ENCODE measurements at regions not wholly inside any gene's neighbourhood (a gene's known extent, or its start where the extent isn't known, plus 50 kb on each side); places are given as distances from the start of the nearest gene placed in this dataset.

DNA sequence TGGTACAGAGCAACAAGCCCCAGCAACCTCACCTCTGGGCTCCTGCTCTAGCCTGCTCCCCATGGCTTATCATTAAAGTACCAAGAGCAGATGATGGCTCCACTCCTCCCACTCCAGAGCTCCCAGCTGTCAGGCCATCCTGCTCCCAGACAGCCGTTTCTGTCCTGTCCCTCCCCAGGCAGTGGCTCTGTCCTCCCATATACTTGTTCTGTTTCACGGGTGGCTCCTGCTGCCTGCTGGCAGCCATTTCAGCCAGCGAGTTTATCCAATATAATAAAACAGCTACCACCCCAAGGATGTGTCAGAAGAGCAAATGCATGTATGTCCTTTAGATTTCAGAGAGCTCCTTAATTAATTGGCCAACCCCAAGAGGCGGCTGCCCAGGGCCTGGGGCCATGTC, 79.4 kb upstream of the VSTM2B start (continued):
- no peak for TF ChIP-seq RAD21 (IDR thresholded peaks at IDR 0.05; ENCODE audit: low read depth)
- TF ChIP-seq, protein P1, sequence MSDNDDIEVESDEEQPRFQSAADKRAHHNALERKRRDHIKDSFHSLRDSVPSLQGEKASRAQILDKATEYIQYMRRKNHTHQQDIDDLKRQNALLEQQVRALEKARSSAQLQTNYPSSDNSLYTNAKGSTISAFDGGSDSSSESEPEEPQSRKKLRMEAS (IDR thresholded peaks at IDR 0.05) = no peak
- TF ChIP-seq ZFX (IDR thresholded peaks at IDR 0.05) = no peak

GRCh38 chr19:29448046-29448445, 77.7 kb upstream of the VSTM2B start:
- no peak overlapping the region for H3K4me2 ChIP-seq (ENCODE audit: low read length)
- no TSS peak for BruUV-seq (replicated peaks)
- H3K4me3 ChIP-seq (replicated peaks in 1 of 2; ENCODE audit: low read depth in 1 of 2, low read length in 2 of 2) = no peak overlapping the region
- ATAC-seq (no peak), DNase-seq (ENCODE audit: low read depth, low spot score) (no peak)
- no peaks in the 10 kb centered on the region for H3K36me3 ChIP-seq (ENCODE audit: control insufficient read depth in 1 of 2, insufficient read depth in 2 of 2, low read length in 2 of 2)
- no peak overlapping the region for H2AFZ ChIP-seq (ENCODE audit: low read depth, low read length, poor library complexity, severe bottlenecking)
- no peaks in the 10 kb centered on the region for H3K9me3 ChIP-seq (ENCODE audit: control insufficient read depth in 1 of 2, insufficient read depth in 1 of 2, low read depth in 1 of 2, low read length in 2 of 2)
- POLR2A ChIA-PET = no interaction called here
- H3K27me3 ChIP-seq (ENCODE audit: insufficient read depth, low read length) = peaks cover 14% of the 10 kb centered on the region
- H3K27ac ChIP-seq (ENCODE audit: low read depth, low read length) = no peak overlapping the region
- no peaks in the 10 kb centered on the region for H3K4me1 ChIP-seq (ENCODE audit: control insufficient read depth in 1 of 2, insufficient read depth in 2 of 2, low read length in 2 of 2)
- RAD21 ChIA-PET (ENCODE audit: low non-redundant PET in 1 of 2, low total read pairs in 2 of 2, uncharacterized antibody in 2 of 2, unreplicated experiment in 2 of 2) = no interaction called here
- no peaks in the 10 kb centered on the region for H3K9me2 ChIP-seq (ENCODE audit: insufficient read depth)
- H3K79me2 ChIP-seq (ENCODE audit: insufficient read depth, low read length) = no peaks in the 10 kb centered on the region
- CTCF ChIA-PET = no interaction called here
- TF ChIP-seq, protein P2, sequence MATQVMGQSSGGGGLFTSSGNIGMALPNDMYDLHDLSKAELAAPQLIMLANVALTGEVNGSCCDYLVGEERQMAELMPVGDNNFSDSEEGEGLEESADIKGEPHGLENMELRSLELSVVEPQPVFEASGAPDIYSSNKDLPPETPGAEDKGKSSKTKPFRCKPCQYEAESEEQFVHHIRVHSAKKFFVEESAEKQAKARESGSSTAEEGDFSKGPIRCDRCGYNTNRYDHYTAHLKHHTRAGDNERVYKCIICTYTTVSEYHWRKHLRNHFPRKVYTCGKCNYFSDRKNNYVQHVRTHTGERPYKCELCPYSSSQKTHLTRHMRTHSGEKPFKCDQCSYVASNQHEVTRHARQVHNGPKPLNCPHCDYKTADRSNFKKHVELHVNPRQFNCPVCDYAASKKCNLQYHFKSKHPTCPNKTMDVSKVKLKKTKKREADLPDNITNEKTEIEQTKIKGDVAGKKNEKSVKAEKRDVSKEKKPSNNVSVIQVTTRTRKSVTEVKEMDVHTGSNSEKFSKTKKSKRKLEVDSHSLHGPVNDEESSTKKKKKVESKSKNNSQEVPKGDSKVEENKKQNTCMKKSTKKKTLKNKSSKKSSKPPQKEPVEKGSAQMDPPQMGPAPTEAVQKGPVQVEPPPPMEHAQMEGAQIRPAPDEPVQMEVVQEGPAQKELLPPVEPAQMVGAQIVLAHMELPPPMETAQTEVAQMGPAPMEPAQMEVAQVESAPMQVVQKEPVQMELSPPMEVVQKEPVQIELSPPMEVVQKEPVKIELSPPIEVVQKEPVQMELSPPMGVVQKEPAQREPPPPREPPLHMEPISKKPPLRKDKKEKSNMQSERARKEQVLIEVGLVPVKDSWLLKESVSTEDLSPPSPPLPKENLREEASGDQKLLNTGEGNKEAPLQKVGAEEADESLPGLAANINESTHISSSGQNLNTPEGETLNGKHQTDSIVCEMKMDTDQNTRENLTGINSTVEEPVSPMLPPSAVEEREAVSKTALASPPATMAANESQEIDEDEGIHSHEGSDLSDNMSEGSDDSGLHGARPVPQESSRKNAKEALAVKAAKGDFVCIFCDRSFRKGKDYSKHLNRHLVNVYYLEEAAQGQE (IDR thresholded peaks at IDR 0.05; ENCODE audit: low read depth) = no peak
- TF ChIP-seq, protein P3, sequence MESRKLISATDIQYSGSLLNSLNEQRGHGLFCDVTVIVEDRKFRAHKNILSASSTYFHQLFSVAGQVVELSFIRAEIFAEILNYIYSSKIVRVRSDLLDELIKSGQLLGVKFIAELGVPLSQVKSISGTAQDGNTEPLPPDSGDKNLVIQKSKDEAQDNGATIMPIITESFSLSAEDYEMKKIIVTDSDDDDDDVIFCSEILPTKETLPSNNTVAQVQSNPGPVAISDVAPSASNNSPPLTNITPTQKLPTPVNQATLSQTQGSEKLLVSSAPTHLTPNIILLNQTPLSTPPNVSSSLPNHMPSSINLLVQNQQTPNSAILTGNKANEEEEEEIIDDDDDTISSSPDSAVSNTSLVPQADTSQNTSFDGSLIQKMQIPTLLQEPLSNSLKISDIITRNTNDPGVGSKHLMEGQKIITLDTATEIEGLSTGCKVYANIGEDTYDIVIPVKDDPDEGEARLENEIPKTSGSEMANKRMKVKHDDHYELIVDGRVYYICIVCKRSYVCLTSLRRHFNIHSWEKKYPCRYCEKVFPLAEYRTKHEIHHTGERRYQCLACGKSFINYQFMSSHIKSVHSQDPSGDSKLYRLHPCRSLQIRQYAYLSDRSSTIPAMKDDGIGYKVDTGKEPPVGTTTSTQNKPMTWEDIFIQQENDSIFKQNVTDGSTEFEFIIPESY (IDR thresholded peaks at IDR 0.05; ENCODE audit: extremely low read depth, insufficient replicate concordance, low read length) = no peak
- TF ChIP-seq EZH2phosphoT487 (IDR thresholded peaks at IDR 0.05; ENCODE audit: borderline replicate concordance) = no peak
- no peaks in the 10 kb centered on the region for H4K20me1 ChIP-seq (ENCODE audit: insufficient read depth)
- intact Hi-C loops (cut with micrococcal nuclease) = no loop called here
- no peak overlapping the region for H3K9ac ChIP-seq (ENCODE audit: low read length)
